Panc1 (cell line): ENCODE measurements at regions not wholly inside any gene's neighbourhood (a gene's known extent, or its start where the extent isn't known, plus 50 kb on each side); places are given as distances from the start of the nearest gene placed in this dataset.

Source experiments
- ATAC-seq: fragments of 200-7000 bp; cut with Tn5 transposase; 2 replicates; pipeline ENCODE4 v1.9.1; 2020; ENCODE audit warnings: mild to moderate bottlenecking, moderate library complexity
- BruUV-seq: library from RNA; stranded (reverse); fragments of 400-500 nt; replicated peaks from 2 replicates; lab custom pipeline; 2021; lab: Mats Ljungman, UMichigan
- CTCF ChIA-PET: fragments of 300-600 bp; sonication (Branson Sonifier 250); formaldehyde crosslinking; loops from one replicate; lab custom pipeline; 2022; ENCODE audit warnings: antibody characterized with exemption; lab: Charles Lee
- POLR2A ChIA-PET: fragments of 300-600 bp; sonication (Branson Sonifier 250); formaldehyde crosslinking; loops from one replicate; lab custom pipeline; 2022; ENCODE audit warnings: antibody characterized with exemption; lab: Charles Lee
- DNase-seq: peaks from one replicate; pipeline ENCODE4 v3.0.0-alpha.2; 2010; ENCODE audit warnings: low read depth, low spot score
- H3K27ac ChIP-seq: 2 replicates; pipeline ENCODE4 v1.5.1; 2011; ENCODE audit warnings: mild to moderate bottlenecking, low read length, inconsistent platforms
- H3K27me3 ChIP-seq: fragments of 200-500 bp; sonication (Bioruptor generic); 2 replicates; pipeline ENCODE4 v1.6.0; 2014; ENCODE audit warnings: low read length, inconsistent platforms; ENCODE audit not compliant: control insufficient read depth, insufficient read depth
- H3K36me3 ChIP-seq: fragments of 200-500 bp; sonication (Bioruptor generic); 2 replicates; pipeline ENCODE4 v1.5.1; 2014; ENCODE audit warnings: inconsistent platforms, mild to moderate bottlenecking, low read length, moderate library complexity; ENCODE audit not compliant: control insufficient read depth, insufficient read depth
- H3K4me1 ChIP-seq: 2 replicates; pipeline ENCODE4 v1.5.1; 2011; ENCODE audit warnings: inconsistent platforms, mild to moderate bottlenecking, low read length, moderate library complexity; ENCODE audit not compliant: control insufficient read depth, insufficient read depth
- H3K4me3 ChIP-seq, 2 experiments: 2 replicates each; pipeline ENCODE4 v1.5.1; 2011 to 2012; ENCODE audit warnings: low read depth in 2 of 2, low read length in 2 of 2, mild to moderate bottlenecking in 2 of 2, inconsistent platforms in 1 of 2, moderate library complexity in 1 of 2
- H3K9me3 ChIP-seq: fragments of 200-500 bp; sonication (Bioruptor generic); 2 replicates; pipeline ENCODE4 v1.5.1; 2014; ENCODE audit warnings: low read depth, mild to moderate bottlenecking, inconsistent platforms, low read length, moderate library complexity; ENCODE audit not compliant: control insufficient read depth, insufficient read depth
- POLR2AphosphoS5 ChIP-seq: IDR thresholded peaks from 2 replicates; pipeline ENCODE4 v1.6.1; 2012; ENCODE audit warnings: mild to moderate bottlenecking, low read depth, low read length, moderate library complexity
- TCF7L2 ChIP-seq: IDR thresholded peaks from 2 replicates; pipeline ENCODE4 v1.6.1; 2011; ENCODE audit warnings: mild to moderate bottlenecking, low read depth, low read length, inconsistent platforms
- in situ Hi-C: cut with HindIII; loops from 2 replicates; pipeline ENCODE4 v1.10.0; 2016; ENCODE audit warnings: low sequenced_read_pairs, low pct_unique_long_range_greater_than_20kb
- intact Hi-C: fragments of 100-400 bp; cut with micrococcal nuclease; formaldehyde crosslinking; loops from one replicate; pipeline ENCODE4 v1.10.0; 2022; ENCODE audit not compliant: unreplicated experiment
- TF ChIP-seq, protein P1 (sequence below), 2 experiments: IDR thresholded peaks; 2 replicates each; pipeline ENCODE4 v1.6.1; 2011 to 2012; ENCODE audit warnings: low read depth in 2 of 2, control low read depth in 1 of 2, low read length in 1 of 2, mild to moderate bottlenecking in 1 of 2, moderate library complexity in 1 of 2; ENCODE audit not compliant: insufficient read depth in 1 of 2

DNA sequence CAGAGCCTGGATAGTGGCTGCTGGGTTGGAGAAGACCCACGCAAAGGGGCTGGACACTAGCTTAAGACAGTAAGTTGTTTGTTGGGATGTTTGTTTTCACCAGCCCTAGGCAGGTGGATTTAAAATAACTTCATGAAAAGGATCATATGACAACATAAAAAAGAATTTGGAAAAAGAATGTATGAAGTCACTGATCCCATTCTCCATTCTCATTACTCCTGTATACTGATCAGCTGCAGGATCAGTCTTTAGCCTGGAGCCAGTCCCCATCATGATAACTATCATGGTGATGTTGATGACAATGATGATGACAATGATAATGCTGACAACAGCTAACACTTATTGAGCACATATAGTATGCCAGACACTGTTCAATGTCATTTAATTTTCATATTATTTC lies 92.1 kb upstream of the IFNE start:
- intact Hi-C loops (no loop called here), in situ Hi-C loops (no loop called here)
- Histone ChIP-seq H3K27me3 (no peaks in the 10 kb centered on the region), H3K4me3 (no peak overlapping the region), H3K36me3 (no peaks in the 10 kb centered on the region), H3K4me1 (peaks cover 69% of the 10 kb centered on the region), H3K9me3 (no peaks in the 10 kb centered on the region), H3K27ac (peak overlapping the region; percentile 100)
- ChIA-PET POLR2A (interaction anchor here (0.6 kb wide), 1 partner anchor 729 kb away, joined by 4 read pairs; no protein-coding TSS in a partner anchor), CTCF (no interaction called here)
- no TSS peak for BruUV-seq
- DNase-seq (no peak), ATAC-seq (no peak)
- TF ChIP-seq, protein P1, sequence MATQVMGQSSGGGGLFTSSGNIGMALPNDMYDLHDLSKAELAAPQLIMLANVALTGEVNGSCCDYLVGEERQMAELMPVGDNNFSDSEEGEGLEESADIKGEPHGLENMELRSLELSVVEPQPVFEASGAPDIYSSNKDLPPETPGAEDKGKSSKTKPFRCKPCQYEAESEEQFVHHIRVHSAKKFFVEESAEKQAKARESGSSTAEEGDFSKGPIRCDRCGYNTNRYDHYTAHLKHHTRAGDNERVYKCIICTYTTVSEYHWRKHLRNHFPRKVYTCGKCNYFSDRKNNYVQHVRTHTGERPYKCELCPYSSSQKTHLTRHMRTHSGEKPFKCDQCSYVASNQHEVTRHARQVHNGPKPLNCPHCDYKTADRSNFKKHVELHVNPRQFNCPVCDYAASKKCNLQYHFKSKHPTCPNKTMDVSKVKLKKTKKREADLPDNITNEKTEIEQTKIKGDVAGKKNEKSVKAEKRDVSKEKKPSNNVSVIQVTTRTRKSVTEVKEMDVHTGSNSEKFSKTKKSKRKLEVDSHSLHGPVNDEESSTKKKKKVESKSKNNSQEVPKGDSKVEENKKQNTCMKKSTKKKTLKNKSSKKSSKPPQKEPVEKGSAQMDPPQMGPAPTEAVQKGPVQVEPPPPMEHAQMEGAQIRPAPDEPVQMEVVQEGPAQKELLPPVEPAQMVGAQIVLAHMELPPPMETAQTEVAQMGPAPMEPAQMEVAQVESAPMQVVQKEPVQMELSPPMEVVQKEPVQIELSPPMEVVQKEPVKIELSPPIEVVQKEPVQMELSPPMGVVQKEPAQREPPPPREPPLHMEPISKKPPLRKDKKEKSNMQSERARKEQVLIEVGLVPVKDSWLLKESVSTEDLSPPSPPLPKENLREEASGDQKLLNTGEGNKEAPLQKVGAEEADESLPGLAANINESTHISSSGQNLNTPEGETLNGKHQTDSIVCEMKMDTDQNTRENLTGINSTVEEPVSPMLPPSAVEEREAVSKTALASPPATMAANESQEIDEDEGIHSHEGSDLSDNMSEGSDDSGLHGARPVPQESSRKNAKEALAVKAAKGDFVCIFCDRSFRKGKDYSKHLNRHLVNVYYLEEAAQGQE (IDR thresholded peaks at IDR 0.05; ENCODE audit: insufficient read depth in 1 of 2, low read depth in 2 of 2, low read length in 1 of 2) = no peak

DNA sequence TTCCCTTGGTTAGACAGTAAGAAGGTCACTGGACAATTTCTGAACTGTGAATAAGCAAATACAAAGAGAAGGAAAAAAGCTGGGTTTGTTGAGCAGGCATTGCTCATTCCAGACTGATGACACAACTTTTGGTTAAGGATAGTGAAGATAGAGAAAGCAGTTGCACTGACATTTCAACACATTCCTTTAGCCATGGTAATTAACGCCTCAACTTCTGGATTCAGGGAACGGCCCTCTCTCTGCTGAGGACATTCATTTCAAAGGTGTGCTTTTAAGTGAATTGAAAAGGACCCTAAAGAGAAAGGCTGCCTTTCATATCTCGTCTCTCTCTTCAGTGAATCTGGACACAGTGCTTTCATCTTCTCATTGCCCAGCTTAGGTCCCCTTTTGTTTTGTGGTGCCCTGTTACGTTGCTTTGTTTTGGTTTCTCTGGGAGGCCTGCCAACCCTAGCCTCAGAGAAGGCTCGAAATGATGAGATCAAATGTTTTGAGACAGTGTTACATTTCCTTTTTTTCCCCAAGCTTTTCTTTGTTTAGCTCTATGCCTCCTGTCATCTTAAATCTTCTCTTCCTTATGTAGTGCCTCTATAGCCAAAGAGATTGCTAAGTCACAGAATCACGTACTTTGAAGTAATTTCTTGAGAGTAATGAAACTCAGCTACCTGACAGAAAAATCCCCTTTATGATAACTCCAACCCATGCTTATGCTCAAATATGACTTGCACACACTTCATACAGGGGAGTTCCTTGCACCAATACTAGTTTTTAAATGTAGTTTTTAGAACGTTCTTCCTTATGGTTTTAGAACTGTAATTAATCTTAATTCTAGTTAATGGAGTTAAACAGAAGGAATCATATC lies 94.4 kb upstream of the IFNE start:
- Histone ChIP-seq H3K27me3 (no peaks in the 10 kb centered on the region), H3K36me3 (no peaks in the 10 kb centered on the region), H3K4me3 (peak overlapping the region; percentile 12 to 40; a peak in 3 of 4 replicates), H3K27ac (peak overlapping the region; percentile 100), H3K9me3 (no peaks in the 10 kb centered on the region), H3K4me1 (peaks cover 69% of the 10 kb centered on the region)
- BruUV-seq = no TSS peak
- ChIA-PET POLR2A (interaction anchor here (0.5 to 1.3 kb wide), 2 partner anchors 11 to 133 kb away, joined by 4 read pairs; no protein-coding TSS in a partner anchor), CTCF (interaction anchor here (1.4 kb wide), 1 partner anchor 17 kb away, joined by 3 read pairs; no protein-coding TSS in a partner anchor)
- ATAC-seq = peak; percentile 69
- no peak for DNase-seq
- in situ Hi-C loops = no loop called here
- intact Hi-C loops = no loop called here
- no peak for TF ChIP-seq POLR2AphosphoS5
- TF ChIP-seq, protein P1 (IDR thresholded peaks at IDR 0.05; ENCODE audit: insufficient read depth in 1 of 2, low read depth in 2 of 2, low read length in 1 of 2) = no peak
- peak; percentile 70 for TF ChIP-seq TCF7L2
